AG20443 (cell line): ENCODE measurements at regions not wholly inside any gene's neighbourhood (a gene's known extent, or its start where the extent isn't known, plus 50 kb on each side); places are given as distances from the start of the nearest gene placed in this dataset.
"Not testable (repeated sequence)": the region's sequence is repeated elsewhere in the genome, so short reads cannot be mapped to it uniquely, and the experiment has no call there.

Source experiments
- DNase-seq: peaks from one replicate; pipeline ENCODE4 v3.0.0; 2012; ENCODE audit warnings: low spot score, mixed read lengths

DNA sequence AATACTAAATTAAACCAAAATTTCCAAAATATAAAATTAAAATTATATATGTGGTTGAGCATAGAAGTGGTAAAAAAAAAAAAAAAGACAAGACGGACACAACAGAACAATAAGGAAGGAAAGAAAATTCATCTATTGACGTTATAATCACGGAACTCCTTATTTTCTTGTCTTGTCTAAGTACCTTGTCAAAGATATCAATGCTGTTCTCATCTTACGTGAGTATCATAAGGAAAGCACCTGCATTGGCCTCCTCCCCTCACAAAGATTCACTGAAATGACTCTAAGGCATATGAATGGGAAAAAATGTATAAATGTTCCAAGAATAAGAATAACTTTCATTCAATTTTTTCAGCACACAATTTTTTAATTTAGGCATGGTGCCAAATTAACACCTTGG, 135.4 kb downstream of the PPP1R3A start:
- DNase-seq, result no peak

DNA sequence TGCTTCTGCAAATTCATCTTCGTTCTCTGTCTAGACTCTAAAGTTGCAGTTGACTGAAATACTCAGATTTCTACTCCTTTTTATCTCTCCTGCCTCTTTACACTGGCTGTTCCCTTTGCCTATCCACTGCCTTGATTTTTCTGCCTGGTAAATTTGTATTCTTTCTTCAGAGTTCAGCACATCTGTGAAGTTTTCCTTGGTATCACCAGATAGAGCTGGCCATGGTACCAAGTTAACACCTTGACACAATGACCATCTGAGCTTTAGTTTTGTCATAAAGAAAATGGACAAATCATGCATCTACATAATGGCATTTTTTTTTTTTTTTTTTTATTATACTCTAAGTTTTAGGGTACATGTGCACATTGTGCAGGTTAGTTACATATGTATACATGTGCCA, 143.0 kb downstream of the PPP1R3A start:
- no peak for DNase-seq

DNA sequence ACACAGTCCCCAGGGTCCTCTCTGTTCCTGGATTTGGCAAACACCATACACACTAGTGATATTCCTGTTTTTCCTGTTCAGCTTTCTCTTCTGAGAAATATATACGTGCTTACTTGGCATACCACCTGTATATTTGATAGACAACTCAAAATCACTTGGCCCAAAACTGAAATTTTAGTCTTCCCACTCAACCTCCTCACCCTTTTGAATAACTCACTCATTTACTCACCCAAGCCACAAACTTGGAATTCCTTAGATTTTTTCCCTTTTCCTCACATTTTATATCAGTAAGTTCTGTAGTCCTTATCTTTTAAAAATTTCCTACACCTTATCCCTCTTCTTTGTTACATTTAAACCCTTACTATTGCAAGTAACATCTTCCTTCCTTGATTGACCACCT, 143.4 kb downstream of the PPP1R3A start:
- no peak for DNase-seq

DNA sequence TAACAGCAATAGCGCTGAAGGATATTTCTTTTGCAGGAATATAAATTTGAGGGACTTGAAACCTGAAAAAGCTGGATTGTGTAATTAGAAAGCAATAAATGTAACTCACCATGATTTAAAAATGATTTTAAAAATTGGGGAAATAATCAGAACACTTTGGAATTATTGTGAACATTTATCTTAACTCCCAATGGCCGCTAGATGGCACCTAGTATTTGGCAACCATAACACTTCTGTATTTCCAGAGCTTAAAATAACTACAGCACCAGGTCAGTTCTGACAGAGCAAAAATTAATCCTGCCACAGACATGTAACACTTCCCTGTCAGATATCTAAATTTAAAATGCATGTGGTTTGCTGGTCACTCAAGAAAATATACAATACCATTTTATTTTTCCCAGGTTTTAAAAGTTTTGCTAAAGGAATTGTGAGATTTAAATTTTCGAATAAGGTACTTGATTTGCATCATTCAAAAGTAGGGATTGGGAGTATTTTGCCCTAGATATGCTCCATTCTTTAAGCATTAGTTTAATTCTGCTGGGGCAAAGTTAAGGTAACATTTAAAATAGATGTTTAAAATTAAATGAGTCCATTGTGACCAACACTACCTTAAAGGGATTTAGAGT, 144.5 kb downstream of the PPP1R3A start:
- DNase-seq, result peak; percentile 47

DNA sequence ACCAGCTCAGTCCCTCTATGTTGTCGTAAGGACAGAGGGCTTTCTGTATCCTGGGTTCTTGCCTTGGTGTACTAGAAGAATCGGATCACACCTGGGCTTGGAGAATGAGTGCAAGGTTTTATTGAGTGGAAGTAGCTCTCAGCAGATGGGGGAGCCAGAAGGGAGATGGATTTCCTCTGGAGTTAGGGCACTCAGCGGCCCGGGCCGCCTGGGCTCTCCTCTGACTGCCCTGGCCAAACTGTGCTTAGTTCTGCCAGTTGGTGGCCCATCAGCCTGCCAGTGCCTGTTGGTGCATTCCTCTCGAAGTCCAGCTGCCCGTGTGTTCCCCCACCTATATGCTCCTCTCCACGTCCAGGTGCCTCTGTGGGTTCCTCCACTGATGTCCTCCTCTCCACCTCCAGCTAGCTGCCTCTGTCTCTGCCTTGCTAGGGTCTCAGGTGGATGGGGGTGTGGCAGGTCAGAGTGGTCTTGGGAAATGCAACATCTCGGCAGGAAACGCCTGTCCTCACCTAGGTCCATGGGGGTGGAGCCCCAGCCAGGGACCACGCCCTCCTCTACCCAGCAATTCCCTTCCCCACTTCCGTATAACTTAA, 148.6 kb downstream of the PPP1R3A start:
- no peak for DNase-seq

DNA sequence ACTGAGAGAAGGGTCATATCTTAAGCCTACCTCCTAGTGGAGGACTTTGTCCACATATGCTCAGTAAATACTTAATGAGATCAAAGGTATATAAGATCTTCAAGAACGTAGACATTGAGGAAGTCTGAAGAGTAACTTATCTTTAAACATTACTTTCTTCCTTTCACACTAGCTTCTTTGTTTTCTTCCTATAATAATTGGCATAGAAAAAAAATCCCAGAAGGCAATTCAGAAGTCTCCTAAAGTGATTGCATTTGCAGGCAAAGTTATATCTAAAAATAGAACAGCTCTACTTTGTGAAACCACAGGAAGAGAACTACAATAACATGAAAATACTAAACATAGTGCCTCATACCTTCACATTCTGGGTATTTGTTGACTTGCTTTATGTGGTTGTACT, 150.4 kb downstream of the PPP1R3A start:
- DNase-seq, result no peak

DNA sequence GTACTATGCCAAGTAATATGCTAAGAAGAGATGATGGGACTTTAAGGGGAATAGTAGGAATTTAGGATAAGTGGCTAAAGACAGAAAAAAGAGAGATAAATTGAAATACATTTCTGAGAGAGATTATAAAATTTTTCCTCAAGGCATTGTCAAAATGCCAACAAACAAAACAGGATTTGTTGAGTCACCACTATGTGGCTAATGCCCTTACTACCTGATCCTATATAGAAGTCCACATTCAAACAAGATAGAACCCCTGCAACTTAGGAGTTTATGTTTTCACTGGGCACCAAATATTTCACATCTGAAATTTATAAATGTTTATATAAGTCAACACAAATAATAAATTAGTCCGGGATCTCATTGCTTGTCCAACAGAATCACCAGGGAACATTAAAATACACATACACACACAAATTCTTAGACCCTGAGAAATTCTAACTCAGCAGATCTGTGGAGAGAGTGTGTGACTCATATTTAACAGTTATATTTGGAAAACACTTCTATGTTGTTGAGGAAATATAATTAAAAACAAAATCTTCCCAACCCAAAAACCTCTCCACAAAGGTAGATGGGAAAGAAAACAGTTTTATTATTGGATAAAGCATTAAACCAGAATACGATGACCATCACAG, 154.3 kb downstream of the PPP1R3A start:
- no peak for DNase-seq

DNA sequence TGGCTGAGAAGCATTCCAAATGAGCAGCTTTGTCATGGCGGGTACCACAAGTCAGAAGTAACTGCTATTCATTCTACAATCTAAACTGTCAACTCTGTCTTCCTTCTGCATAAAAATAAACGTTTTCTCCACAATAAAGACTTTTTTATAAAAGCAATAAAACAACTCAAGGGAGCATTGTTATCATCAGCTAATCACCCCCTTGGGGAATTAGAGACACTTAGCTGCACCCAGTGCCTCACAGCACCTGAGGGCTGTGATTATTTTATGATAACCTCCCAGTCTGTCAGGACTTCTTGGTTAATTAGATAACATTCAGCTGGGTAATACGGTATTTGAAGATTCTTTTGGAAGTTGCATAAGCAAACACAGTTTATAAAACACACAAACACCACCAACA, 155.6 kb downstream of the PPP1R3A start:
- no peak for DNase-seq

DNA sequence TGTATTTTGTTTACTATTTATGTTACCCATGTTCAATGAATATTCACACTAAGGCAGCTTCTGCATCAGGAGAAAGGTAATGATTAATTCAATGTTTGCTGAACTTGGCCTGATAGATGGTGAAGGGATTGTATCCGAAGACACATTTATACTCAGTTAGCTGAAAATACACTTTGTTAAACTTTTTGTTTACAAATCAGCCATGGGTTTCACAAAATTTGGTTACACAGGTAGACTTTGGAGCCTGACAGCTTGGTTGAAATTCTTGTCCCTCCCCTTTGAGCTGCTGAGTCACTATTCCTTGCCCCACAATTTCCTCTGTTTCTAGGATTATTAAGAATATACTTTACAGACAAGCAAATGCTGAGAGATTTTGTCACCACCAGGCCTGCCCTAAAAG, 162.6 kb downstream of the PPP1R3A start:
- no peak for DNase-seq

DNA sequence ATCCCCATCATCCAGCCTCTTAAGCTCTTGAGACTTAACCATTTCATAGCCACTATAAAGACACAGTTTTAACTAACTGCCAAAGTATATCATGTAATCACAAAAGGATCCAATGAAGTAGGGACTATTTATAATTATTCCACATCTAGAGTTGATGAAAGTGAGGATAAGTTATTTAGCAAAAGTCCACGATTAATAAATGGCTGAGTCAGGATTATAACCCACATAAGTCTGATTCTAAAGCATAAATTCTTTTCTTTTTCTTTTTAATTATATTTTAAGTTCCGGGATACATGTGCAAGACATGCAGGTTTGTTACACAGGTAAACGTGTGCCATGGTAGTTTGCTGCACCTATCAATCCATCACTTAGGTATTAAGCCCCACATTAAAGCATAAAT, 166.1 kb downstream of the PPP1R3A start:
- DNase-seq, result no peak

DNA sequence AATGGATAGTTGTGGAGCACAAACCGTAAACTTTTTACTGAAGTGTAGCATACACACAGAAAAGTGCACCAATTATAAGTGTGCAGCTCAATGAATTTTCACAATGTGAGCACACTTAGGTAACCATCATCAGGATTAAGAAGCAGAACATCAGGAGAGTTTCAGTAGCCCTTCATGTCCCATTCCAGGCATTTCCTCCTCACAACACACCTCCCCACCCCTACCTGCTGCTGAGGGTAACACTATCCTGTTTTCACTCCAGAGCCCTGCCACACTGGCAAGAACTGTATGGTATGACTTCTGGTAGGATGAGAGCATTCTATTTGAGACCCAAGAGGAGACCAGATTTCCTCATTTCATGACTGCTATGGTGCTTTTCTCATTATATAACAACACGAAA, 166.5 kb downstream of the PPP1R3A start:
- no peak for DNase-seq

DNA sequence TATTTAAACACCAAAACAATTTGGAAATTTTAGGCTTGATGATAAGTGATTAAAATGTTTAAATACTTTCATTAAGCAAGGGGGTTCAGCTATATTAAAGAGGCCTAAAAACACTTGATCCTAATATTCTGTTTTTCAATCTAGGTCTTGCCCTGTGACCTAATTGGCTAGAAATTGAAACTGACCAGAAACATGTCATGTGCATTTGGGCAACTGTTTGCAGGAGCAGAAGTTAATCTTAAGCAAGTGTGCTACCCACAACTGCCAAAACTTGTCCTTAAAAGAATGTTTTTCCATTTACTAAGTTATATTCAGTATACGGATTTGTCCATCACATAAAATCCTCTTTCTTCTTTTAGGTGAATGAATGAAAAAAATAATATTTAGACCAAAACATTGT, 167.3 kb downstream of the PPP1R3A start:
- no peak for DNase-seq

DNA sequence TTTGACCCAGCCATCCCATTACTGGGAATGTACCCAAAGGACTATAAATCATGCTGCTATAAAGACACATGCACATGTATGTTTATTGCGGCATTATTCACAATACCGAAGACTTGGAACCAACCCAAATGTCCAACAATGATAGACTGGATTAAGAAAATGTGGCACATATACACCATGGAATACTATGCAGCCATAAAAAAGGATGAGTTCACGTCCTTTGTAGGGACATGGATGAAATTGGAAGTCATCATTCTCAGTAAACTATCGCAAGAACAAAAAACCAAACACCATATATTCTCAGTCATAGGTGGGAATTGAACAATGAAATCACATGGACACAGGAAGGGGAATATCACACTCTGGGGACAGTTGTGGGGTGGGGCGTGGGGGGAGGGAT, 170.4 kb downstream of the PPP1R3A start:
- not testable (repeated sequence) for DNase-seq

DNA sequence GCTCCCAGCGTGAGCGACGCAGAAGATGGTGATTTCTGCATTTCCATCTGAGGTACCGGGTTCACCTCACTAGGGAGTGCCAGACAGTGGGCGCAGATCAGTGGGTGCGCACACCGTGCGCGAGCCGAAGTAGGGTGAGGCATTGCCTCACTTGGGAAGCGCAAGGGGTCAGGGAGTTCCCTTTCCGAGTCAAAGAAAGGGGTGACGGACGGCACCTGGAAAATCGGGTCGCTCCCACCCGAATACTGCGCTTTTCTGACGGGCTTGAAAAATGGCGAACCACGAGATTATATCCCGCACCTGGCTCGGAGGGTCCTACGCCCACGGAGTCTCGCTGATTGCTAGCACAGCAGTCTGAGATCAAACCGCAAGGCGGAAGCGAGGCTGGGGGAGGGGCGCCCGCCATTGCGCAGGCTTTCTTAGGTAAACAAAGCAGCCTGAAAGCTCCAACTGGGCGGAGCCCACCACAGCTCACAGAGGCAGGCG, 175.8 kb downstream of the PPP1R3A start:
- not testable (repeated sequence) for DNase-seq

DNA sequence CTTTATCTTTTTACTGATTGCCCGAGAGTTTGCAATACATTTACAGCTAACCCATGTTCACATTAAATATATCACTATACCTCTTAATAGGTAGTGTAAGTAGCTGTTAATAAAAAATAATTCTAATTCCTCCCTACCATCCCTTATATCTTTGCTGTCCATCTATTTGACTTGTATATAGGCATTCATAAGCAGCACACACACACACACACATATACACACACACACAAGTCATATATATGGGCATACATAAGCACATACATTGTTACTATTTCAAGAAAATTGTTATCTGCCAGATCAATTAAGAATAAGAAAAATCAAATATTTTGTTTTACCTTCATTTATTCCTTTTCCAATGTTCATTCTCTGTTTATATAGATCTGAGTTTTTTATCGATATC, 176.4 kb downstream of the PPP1R3A start:
- no peak for DNase-seq

DNA sequence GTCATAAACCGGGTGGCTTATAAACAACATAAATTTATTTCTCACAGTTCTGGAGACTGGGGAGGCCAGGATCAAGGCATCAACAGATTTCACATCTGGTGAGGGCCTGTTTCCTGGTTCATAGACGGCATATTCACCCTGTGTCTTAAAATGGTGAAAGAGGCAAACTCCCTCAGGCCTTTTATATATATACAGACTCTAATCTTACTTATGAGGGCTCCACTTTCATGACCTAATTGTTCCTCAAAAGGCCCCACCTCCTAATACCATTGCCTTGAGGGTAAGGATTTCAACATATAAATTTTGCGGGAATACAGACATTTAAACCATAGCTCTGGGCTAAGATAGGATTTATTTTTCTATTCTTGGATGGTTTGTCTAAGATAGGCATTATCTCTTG, 187.2 kb downstream of the PPP1R3A start:
- DNase-seq, result no peak

DNA sequence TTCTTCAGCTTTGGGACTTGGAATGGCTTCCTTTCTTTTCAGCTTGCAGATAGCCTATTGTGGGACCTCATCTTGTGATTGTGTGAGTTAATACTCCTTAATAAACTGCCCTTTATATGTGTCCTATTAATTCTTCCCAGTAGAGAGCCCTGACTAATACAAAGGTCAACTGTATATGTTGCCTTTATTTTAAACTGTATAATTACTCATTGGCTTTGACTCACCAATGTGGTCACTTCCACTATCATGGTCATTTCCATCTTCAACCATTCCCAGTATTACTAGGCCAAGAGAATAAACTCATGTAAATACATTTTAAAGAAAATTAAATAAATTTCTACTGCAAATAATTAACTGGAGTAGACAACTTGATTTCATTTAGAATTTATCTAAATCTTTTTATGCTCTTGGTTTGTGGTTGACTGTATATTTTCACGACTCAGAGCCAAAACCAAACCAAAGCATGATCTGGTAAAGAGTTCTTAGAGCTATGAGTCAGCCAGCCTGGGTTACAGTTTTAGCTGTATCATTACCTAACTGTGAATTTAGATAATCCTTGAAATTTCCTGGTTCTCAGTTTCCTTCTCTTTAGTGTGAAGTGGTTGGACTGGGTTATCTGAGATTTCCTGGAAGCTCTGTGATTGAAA, 188.4 kb downstream of the PPP1R3A start:
- DNase-seq, result peak; percentile 9

DNA sequence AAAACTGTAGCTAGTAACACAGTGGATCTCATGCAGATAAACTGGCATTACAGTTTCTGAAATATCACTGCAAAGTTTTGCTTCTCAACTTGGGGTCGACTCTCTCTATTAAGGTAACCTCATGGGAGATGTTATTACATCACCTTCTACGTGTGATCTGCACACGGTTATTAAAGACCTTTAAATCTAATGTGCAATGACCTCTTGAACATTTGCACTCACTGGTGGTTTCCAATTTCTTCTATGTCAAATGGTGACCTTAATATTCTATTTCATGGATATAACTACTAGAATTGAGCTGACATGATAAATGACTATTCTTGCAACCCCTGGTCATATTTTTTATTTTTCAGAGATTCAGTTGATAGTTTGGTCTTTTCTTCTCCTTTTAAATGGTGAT, 191.3 kb downstream of the PPP1R3A start:
- no peak for DNase-seq

DNA sequence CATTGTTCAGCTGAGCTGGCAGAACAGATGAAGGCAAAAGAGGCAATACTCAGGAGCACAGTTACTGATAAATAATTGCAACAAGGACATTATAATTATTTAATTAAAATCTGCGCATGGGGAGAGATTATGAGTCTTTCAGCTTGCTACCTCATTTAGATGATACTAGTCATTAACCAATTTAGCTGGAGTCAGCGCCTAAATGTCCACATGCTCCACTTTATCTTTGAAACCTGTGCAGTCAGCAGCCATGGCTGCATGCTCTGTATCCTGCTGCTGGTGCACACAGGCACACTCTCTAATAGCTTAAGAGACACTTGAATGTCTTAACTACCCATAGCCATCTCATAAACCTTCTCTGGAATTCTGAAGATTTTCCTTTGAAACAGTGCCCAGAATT, 196.8 kb downstream of the PPP1R3A start:
- no peak for DNase-seq

DNA sequence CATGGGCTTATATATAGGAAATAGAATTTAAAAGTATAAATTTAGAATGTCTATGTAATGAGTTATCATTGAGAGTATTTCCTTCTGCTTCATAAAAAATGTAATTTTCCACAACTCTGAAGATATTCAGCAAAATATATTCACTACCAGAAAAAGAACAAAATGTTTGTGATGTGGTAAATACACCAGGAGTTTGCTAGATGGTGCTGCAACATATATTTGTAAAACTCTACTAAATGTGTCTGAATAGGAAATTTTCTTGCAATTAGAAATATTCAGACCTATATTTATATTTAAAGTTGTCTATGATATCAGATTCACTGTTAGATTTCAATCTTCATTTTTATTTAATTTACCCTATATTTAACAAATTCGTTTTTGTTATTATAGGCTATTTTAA, 201.1 kb downstream of the PPP1R3A start:
- DNase-seq, result no peak

DNA sequence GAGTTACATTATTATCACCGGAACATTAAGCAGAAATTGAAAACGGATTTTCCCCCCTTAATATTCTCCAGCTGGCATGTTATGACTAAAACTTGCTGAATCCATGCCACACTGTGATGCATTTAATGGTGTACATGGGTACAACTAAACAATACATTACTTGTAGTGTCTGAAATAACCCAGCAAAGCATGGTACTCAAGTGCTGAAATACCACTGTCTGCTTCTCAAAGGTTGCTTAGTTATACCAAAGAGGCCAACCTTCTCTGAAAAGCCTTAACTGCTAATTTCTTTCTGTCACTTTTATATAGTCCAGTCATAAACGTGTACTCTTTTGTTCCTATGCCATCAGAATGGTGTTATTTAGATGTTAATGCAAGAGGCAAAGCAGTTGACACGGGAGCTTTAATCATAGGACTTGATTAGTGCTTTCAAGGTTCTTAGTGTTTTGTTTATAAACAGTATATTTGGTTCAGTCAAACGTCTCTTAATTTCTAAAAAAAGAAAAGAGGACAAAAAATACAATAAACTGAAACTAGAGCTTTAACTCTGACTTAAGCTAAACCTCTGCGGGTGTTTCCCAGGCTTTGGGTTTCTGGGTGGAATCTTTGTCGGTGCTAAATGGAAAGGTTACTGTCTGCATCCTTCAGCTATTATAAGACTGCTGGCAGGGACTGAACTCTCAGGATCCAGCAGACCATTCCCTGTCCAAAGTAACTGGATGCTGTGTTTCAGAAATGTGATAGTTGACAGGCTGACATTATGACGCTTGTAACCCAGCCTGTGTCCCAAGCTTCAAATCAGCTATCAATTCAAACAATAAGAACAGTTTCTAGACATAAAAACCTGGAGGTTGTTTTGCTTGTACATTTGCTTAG, 202.6 kb downstream of the PPP1R3A start:
- DNase-seq, result no peak

DNA sequence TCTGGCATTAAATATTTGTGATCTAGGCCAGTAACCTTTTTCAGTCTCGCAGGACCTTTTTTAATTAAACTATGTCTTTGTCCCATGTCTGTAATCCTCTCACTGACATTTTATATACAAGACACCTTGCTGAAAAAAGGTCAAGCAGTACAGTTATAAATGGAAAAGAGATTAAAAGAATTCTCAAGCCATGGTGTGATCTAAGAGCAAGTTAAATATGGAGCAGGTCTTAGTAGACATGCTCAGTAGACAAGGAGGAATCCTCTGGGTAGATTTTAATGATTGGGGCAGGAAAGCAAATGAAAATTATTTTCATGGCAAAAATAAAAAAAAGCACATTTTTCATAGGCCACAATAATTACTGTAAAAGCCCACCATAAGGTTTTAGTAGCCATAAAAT, 203.5 kb downstream of the PPP1R3A start:
- DNase-seq, result no peak
